K562 (cell line): ENCODE measurements at regions not wholly inside any gene's neighbourhood (a gene's known extent, or its start where the extent isn't known, plus 50 kb on each side); places are given as distances from the start of the nearest gene placed in this dataset.

ENCODE experiments used
- ATAC-seq: fragments of 200-7000 bp; cut with Tn5 transposase; 3 replicates; pipeline ENCODE4 v1.9.1; 2020; ENCODE audit warnings: moderate library complexity
- BruUV-seq: library from RNA; stranded (reverse); fragments of 400-500 nt; replicated peaks from 2 replicates; lab custom pipeline; 2021; lab: Mats Ljungman, UMichigan
- CTCF ChIA-PET: fragments of 300-600 bp; formaldehyde crosslinking; extraction: SDS; loops from one replicate; lab custom pipeline; 2021; ENCODE audit warnings: low intra/inter-chr PET ratio; lab: Yijun Ruan, JAX
- POLR2A ChIA-PET: fragments of 300-600, 350-650 bp; sonication (Branson Sonifier 250); formaldehyde crosslinking; extraction: SDS; loops from one replicate; lab custom pipeline; 2021; ENCODE audit warnings: antibody characterized with exemption, inconsistent platforms; lab: Yijun Ruan, JAX
- DNase-seq, 4 experiments: peaks; one replicate each; pipeline versions ENCODE4 v3.0.0 to v3.0.0-alpha.2; 2011 to 2018; ENCODE audit warnings: low spot score in 3 of 4, mixed read lengths in 3 of 4; ENCODE audit errors: extremely low read depth in 1 of 4
- FAIRE-seq: peaks from 2 replicates; lab custom pipeline; 2011; peaks lifted over from hg19 to GRCh38; lab: Jason Lieb, UNC
- H2AFZ ChIP-seq: 2 replicates; pipeline ENCODE4 v1.6.0; 2011; ENCODE audit warnings: low read depth, low read length, control low read depth, inconsistent platforms
- H3K27ac ChIP-seq: fragments of 200-600 bp; 3 replicates; pipeline ENCODE4 v1.8.0; 2011; ENCODE audit warnings: low read depth, mild to moderate bottlenecking, control low read depth, inconsistent platforms, low read length, moderate library complexity, mixed read lengths; ENCODE audit errors: extremely low read depth
- H3K27me3 ChIP-seq, 2 experiments: fragments of 300-600 bp in 1 of 2; 2 replicates in 1 of 2; 3 replicates in 1 of 2; pipeline versions ENCODE4 v1.6.0 to v1.8.0; 2011; ENCODE audit warnings: inconsistent platforms in 2 of 2, low read length in 2 of 2, mild to moderate bottlenecking in 1 of 2, mixed read lengths in 1 of 2, moderate library complexity in 1 of 2; ENCODE audit not compliant: control insufficient read depth in 2 of 2, insufficient read depth in 2 of 2
- H3K36me3 ChIP-seq: fragments of 300-600 bp; 3 replicates; pipeline ENCODE4 v1.8.0; 2011; ENCODE audit warnings: mild to moderate bottlenecking, low read length, inconsistent platforms; ENCODE audit not compliant: control insufficient read depth, insufficient read depth
- H3K4me1 ChIP-seq, 2 experiments: fragments of 200-600 bp in 1 of 2; replicated peaks in 1 of 2; 2 replicates in 1 of 2; 3 replicates in 1 of 2; pipeline versions ENCODE4 v1.5.1 to v1.8.0; 2011; ENCODE audit warnings: inconsistent platforms in 2 of 2, low read length in 2 of 2, mild to moderate bottlenecking in 1 of 2, mixed read lengths in 1 of 2, moderate library complexity in 1 of 2; ENCODE audit not compliant: control insufficient read depth in 2 of 2, insufficient read depth in 2 of 2
- H3K4me2 ChIP-seq: 2 replicates; pipeline ENCODE4 v1.6.1; 2011; ENCODE audit warnings: low read length, control low read depth, inconsistent platforms, mixed read lengths; ENCODE audit not compliant: insufficient read depth
- H3K4me3 ChIP-seq: fragments of 200-600 bp; sonication (generic), shearing (Covaris generic); 2 replicates; pipeline ENCODE4 v1.5.1; 2016; ENCODE audit warnings: control low read depth, inconsistent platforms
- H3K79me2 ChIP-seq: fragments of 200-600 bp; 3 replicates; pipeline ENCODE4 v1.8.0; 2011; ENCODE audit warnings: low read length, inconsistent platforms; ENCODE audit not compliant: control insufficient read depth, insufficient read depth
- H3K9ac ChIP-seq, 2 experiments: 2 replicates each; pipeline versions ENCODE4 v1.6.0 to v1.6.1; 2011; ENCODE audit warnings: low read depth in 2 of 2, low read length in 2 of 2, control low read depth in 1 of 2, inconsistent platforms in 1 of 2, mild to moderate bottlenecking in 1 of 2, mixed read lengths in 1 of 2; ENCODE audit not compliant: insufficient read depth in 1 of 2
- H3K9me1 ChIP-seq: one replicate; pipeline ENCODE4 v1.6.0; 2011; ENCODE audit warnings: inconsistent platforms, mild to moderate bottlenecking, low read length, moderate library complexity; ENCODE audit not compliant: control insufficient read depth, insufficient read depth
- H3K9me3 ChIP-seq: replicated peaks from 2 replicates; pipeline ENCODE4 v1.5.1; 2011; ENCODE audit warnings: low read depth, low read length, inconsistent platforms; ENCODE audit not compliant: control insufficient read depth, insufficient read depth
- H4K20me1 ChIP-seq: replicated peaks from 2 replicates; pipeline ENCODE4 v1.6.1; 2011; ENCODE audit warnings: low read length, inconsistent platforms, mixed read lengths; ENCODE audit not compliant: control insufficient read depth, insufficient read depth
- BCOR ChIP-seq: fragments of 450-650 bp; IDR thresholded peaks from 2 replicates; pipeline ENCODE4 v1.6.1; 2016
- CBX3 ChIP-seq, 2 experiments: IDR thresholded peaks; 1 replicate in 1 of 2; 2 replicates in 1 of 2; pipeline ENCODE4 v1.6.1; 2012; ENCODE audit warnings: inconsistent platforms in 2 of 2, low read length in 2 of 2, borderline replicate concordance in 1 of 2, control low read depth in 1 of 2
- CEBPG ChIP-seq, 3 experiments: fragments of 200-800 bp in 1 of 3; sonication (Bioruptor generic) in 1 of 3; sonication (generic) in 1 of 3; formaldehyde crosslinking in 1 of 3; IDR thresholded peaks in 2 of 3; conservative IDR thresholded peaks in 1 of 3; 2 replicates each; pipeline versions ENCODE4 v1.6.1 to v1.8.0; 2016 to 2022; ENCODE audit warnings: missing compliant biosample characterization in 2 of 3, missing genetic modification characterization in 2 of 3, mild to moderate bottlenecking in 1 of 3, missing genetic modification reagents in 1 of 3
- HIVEP1 ChIP-seq: fragments of 250-450 bp; sonication (Bioruptor Pico); IDR thresholded peaks from 2 replicates; pipeline ENCODE4 v1.4.0; 2020; ENCODE audit warnings: mild to moderate bottlenecking
- IRF2 ChIP-seq: sonication (generic); formaldehyde crosslinking; IDR thresholded peaks from 2 replicates; pipeline ENCODE4 v1.8.1; 2022; ENCODE audit warnings: mild to moderate bottlenecking, missing genetic modification reagents
- POLR2A ChIP-seq: fragments of 450-650 bp; conservative IDR thresholded peaks from 2 replicates; pipeline ENCODE4 v1.6.1; 2016
- SETDB1 ChIP-seq: IDR thresholded peaks from one replicate; pipeline ENCODE4 v1.6.1; 2012; ENCODE audit warnings: low read length, control low read depth, inconsistent platforms
- TFAM ChIP-seq: fragments of 250-450 bp; sonication (Bioruptor Pico); conservative IDR thresholded peaks from 2 replicates; pipeline ENCODE4 v1.5.0; 2021; ENCODE audit warnings: mild to moderate bottlenecking, moderate library complexity
- THAP12 ChIP-seq: fragments of 250-450 bp; sonication (Bioruptor Pico); IDR thresholded peaks from 2 replicates; pipeline ENCODE4 v1.9.0; 2021; ENCODE audit warnings: mild to moderate bottlenecking, inconsistent platforms
- XRCC3 ChIP-seq: fragments of 450-650 bp; IDR thresholded peaks from 2 replicates; pipeline ENCODE4 v1.6.1; 2017; ENCODE audit warnings: mild to moderate bottlenecking, moderate library complexity
- ZBTB7A ChIP-seq: IDR thresholded peaks from 2 replicates; pipeline ENCODE4 v1.6.1; 2011; ENCODE audit warnings: low read depth, mild to moderate bottlenecking, low read length, moderate library complexity, borderline replicate concordance; ENCODE audit not compliant: control insufficient read depth
- WGBS: fragments of 100-300 bp; shearing (Covaris generic); methylation state at CpG from one replicate; pipeline ENCODE4 v1.1.6; 2016; ENCODE audit warnings: low coverage, mixed read lengths; ENCODE audit not compliant: insufficient coverage; ENCODE audit errors: missing lambda C conversion rate; 5-methylcytosine and 5-hydroxymethylcytosine counted together
- in situ Hi-C: fragments of 300-500 bp; cut with MboI; formaldehyde crosslinking; loops from 4 replicates; pipeline ENCODE4 v1.15.0; 2018; ENCODE audit warnings: inconsistent platforms, mixed read lengths
- intact Hi-C: fragments of 100-400 bp; cut with micrococcal nuclease; formaldehyde crosslinking; loops from 2 replicates; pipeline ENCODE4 v1.14.2; 2022

- POLR2A ChIA-PET: no interaction called here
- no TSS peak for BruUV-seq
- no peak for TF ChIP-seq CBX3 (IDR thresholded peaks at IDR 0.05; ENCODE audit: borderline replicate concordance in 1 of 2, low read length in 2 of 2)
- TF ChIP-seq TFAM: no peak
- no peak for TF ChIP-seq CEBPG (CRISPR knock-in tag; IDR thresholded peaks at IDR 0.05)
- TF ChIP-seq CEBPG (tag; conservative IDR thresholded peaks at IDR 0.05 in 1 of 2, IDR thresholded peaks at IDR 0.05 in 1 of 2): no peak
- TF ChIP-seq POLR2A: no peak
- no peak for TF ChIP-seq BCOR
- TF ChIP-seq IRF2 (CRISPR knock-in tag): no peak
- no peak for TF ChIP-seq SETDB1
- TF ChIP-seq HIVEP1 (CRISPR knock-in tag): no peak
- TF ChIP-seq ZBTB7A: no peak
- no peak for TF ChIP-seq XRCC3
- TF ChIP-seq THAP12 (CRISPR knock-in tag): no peak
- WGBS: 0% methylated on average over 2 of the region's 3 CpGs
- H3K9me1 ChIP-seq: no peaks in the 10 kb centered on the region
- H4K20me1 ChIP-seq: no peaks in the 10 kb centered on the region
- intact Hi-C loops (loop anchor here (2.0 kb wide), 1 partner anchor 384 kb away; no protein-coding TSS in a partner anchor), in situ Hi-C loops (loop anchor here (10.0 to 25.0 kb wide), 2 partner anchors 382 to 629 kb away; no protein-coding TSS in a partner anchor)
- H3K9ac ChIP-seq: no peak overlapping the region
- no peaks in the 10 kb centered on the region; a peak in 1 of 5 replicates for H3K4me1 ChIP-seq
- H3K27me3 ChIP-seq: no peaks in the 10 kb centered on the region
- CTCF ChIA-PET: interaction anchor here (0.6 to 1.3 kb wide), 3 partner anchors 493 to 876 kb away, joined by 3 to 5 read pairs (median 3); no protein-coding TSS in a partner anchor
- H3K79me2 ChIP-seq: no peaks in the 10 kb centered on the region
- no peaks in the 10 kb centered on the region for H3K9me3 ChIP-seq
- no peak overlapping the region for H3K4me3 ChIP-seq
- DNase-seq (no peak), FAIRE-seq (no peak), ATAC-seq (no peak)
- no peak overlapping the region for H3K4me2 ChIP-seq
- no peak overlapping the region for H2AFZ ChIP-seq
- no peak overlapping the region for H3K27ac ChIP-seq
- H3K36me3 ChIP-seq: no peaks in the 10 kb centered on the region
Observed at GRCh38 chr9:3733039-3733408, 207.2 kb upstream of the RFX3 start.
